HepG2 (cell line): ENCODE measurements at regions not wholly inside any gene's neighbourhood (a gene's known extent, or its start where the extent isn't known, plus 50 kb on each side); places are given as distances from the start of the nearest gene placed in this dataset.

ENCODE experiments used
- ARID2 ChIP-seq: sonication (generic); formaldehyde crosslinking; IDR thresholded peaks from 2 replicates; pipeline ENCODE4 v1.8.1; 2022; ENCODE audit warnings: mild to moderate bottlenecking, missing genetic modification reagents, borderline replicate concordance
- CC2D1A ChIP-seq: sonication (generic); formaldehyde crosslinking; IDR thresholded peaks from 2 replicates; pipeline ENCODE4 v1.8.1; 2023; ENCODE audit warnings: mild to moderate bottlenecking, missing genetic modification reagents
- GZF1 ChIP-seq: sonication (generic); formaldehyde crosslinking; IDR thresholded peaks from 2 replicates; pipeline ENCODE4 v1.5.1; 2020; ENCODE audit warnings: mild to moderate bottlenecking, missing genetic modification reagents
- HOXA5 ChIP-seq: sonication (generic); formaldehyde crosslinking; IDR thresholded peaks from 2 replicates; pipeline ENCODE4 v1.4.0; 2020; ENCODE audit warnings: missing genetic modification reagents
- ISX ChIP-seq: sonication (generic); formaldehyde crosslinking; conservative IDR thresholded peaks from 2 replicates; pipeline ENCODE4 v1.5.0; 2020; ENCODE audit warnings: missing genetic modification reagents
- MTA1 ChIP-seq: sonication (generic); formaldehyde crosslinking; IDR thresholded peaks from 2 replicates; pipeline ENCODE4 v1.4.0; 2020; ENCODE audit warnings: missing genetic modification reagents, mild to moderate bottlenecking, borderline replicate concordance
- SMARCE1 ChIP-seq: fragments of 450-650 bp; IDR thresholded peaks from 2 replicates; pipeline ENCODE4 v1.6.1; 2017; ENCODE audit warnings: borderline replicate concordance
- SPEN ChIP-seq: sonication (generic); formaldehyde crosslinking; IDR thresholded peaks from 2 replicates; pipeline ENCODE4 v1.5.1; 2020; ENCODE audit warnings: low read depth, mild to moderate bottlenecking, missing genetic modification reagents
- THAP11 ChIP-seq: IDR thresholded peaks from 2 replicates; pipeline ENCODE4 v1.6.1; 2016; ENCODE audit warnings: missing biosample characterization, missing genetic modification reagents
- THYN1 ChIP-seq: sonication (generic); formaldehyde crosslinking; IDR thresholded peaks from 2 replicates; pipeline ENCODE4 v1.8.1; 2023; ENCODE audit warnings: low read depth, mild to moderate bottlenecking, moderate library complexity, missing genetic modification reagents, borderline replicate concordance
- ZKSCAN8 ChIP-seq: IDR thresholded peaks from 2 replicates; pipeline ENCODE4 v1.6.1; 2016; ENCODE audit warnings: borderline replicate concordance, missing genetic modification reagents, missing compliant biosample characterization
- ZNF224 ChIP-seq: sonication (generic); formaldehyde crosslinking; IDR thresholded peaks from 2 replicates; pipeline ENCODE4 v1.5.0; 2020; ENCODE audit warnings: mild to moderate bottlenecking, missing genetic modification reagents
- ZNF761 ChIP-seq: sonication (generic); formaldehyde crosslinking; conservative IDR thresholded peaks from 2 replicates; pipeline ENCODE4 v1.4.0; 2020; ENCODE audit warnings: mild to moderate bottlenecking, missing genetic modification reagents
- ZNF772 ChIP-seq: sonication (generic); formaldehyde crosslinking; IDR thresholded peaks from 2 replicates; pipeline ENCODE4 v1.5.0; 2020; ENCODE audit warnings: mild to moderate bottlenecking, missing genetic modification reagents
- ZNF788 ChIP-seq: sonication (generic); formaldehyde crosslinking; IDR thresholded peaks from 2 replicates; pipeline ENCODE4 v1.5.0; 2020; ENCODE audit warnings: mild to moderate bottlenecking, missing genetic modification reagents, borderline replicate concordance
- ZSCAN29 ChIP-seq: sonication (generic); formaldehyde crosslinking; conservative IDR thresholded peaks from 2 replicates; pipeline ENCODE4 v1.4.0; 2020; ENCODE audit warnings: mild to moderate bottlenecking, missing genetic modification reagents
- TF ChIP-seq, protein P1 (sequence below): sonication (generic); formaldehyde crosslinking; IDR thresholded peaks from 2 replicates; pipeline ENCODE4 v1.4.0; 2020; ENCODE audit warnings: missing genetic modification reagents
- TF ChIP-seq, protein P2 (sequence below): sonication (generic); formaldehyde crosslinking; conservative IDR thresholded peaks from 2 replicates; pipeline ENCODE4 v1.8.1; 2023; ENCODE audit warnings: missing genetic modification reagents
- TF ChIP-seq, protein P3 (sequence below): sonication (generic); formaldehyde crosslinking; IDR thresholded peaks from 2 replicates; pipeline ENCODE4 v1.9.0; 2022; ENCODE audit warnings: low read depth, missing genetic modification reagents
- TF ChIP-seq, protein P4 (sequence below): sonication (generic); formaldehyde crosslinking; IDR thresholded peaks from 2 replicates; pipeline ENCODE4 v1.9.0; 2021; ENCODE audit warnings: missing genetic modification reagents, borderline replicate concordance
- TF ChIP-seq, protein P5 (sequence below): sonication (generic); formaldehyde crosslinking; IDR thresholded peaks from 2 replicates; pipeline ENCODE4 v1.5.0; 2020; ENCODE audit warnings: missing genetic modification reagents, mild to moderate bottlenecking, borderline replicate concordance

DNA sequence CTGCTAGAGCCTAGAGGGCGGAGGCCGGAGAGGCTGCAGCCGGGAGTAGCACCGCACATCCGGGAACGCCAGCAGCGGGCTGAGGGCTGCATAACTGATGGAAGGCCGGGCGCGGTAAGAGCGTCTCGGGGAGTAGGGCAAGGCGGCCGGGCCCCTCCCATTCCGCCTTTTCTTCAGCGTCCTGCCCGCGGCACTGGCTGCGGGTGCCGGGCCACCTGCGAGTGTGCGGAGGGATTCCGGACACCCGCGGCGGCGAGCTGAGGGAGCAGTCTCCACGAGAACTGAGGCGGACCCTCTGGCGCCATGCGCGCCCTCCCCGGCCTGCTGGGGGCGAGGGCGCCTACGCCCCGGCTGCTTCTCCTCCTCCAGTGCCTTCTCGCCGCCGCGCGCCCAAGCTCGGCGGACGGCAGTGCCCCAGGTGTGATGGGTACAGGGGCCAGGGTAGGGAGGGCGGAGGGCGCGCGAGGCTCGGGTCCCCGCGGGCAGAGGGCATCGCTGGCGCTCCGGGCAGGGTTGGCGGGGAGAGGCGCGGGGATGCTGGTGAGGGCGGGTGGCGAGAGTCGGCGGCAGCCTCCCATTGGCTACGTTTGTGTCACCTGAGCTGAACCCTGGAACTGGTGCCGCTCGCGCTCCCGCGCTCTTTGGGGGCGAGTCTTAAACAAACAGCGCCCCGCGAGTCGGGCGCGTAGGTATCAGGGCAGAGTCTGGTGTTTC lies 334.4 kb downstream of the SRGAP2C start (continued):
- TF ChIP-seq, protein P1, sequence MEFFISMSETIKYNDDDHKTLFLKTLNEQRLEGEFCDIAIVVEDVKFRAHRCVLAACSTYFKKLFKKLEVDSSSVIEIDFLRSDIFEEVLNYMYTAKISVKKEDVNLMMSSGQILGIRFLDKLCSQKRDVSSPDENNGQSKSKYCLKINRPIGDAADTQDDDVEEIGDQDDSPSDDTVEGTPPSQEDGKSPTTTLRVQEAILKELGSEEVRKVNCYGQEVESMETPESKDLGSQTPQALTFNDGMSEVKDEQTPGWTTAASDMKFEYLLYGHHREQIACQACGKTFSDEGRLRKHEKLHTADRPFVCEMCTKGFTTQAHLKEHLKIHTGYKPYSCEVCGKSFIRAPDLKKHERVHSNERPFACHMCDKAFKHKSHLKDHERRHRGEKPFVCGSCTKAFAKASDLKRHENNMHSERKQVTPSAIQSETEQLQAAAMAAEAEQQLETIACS, result peak; percentile 60; the same call in 1 of the 2 replicates
- 0 out of 2 replicates have a peak, but pooled peaks have one; percentile 13 for TF ChIP-seq ZNF224 (CRISPR knock-in tag)
- no peak for TF ChIP-seq HOXA5 (CRISPR knock-in tag)
- TF ChIP-seq, protein P2, sequence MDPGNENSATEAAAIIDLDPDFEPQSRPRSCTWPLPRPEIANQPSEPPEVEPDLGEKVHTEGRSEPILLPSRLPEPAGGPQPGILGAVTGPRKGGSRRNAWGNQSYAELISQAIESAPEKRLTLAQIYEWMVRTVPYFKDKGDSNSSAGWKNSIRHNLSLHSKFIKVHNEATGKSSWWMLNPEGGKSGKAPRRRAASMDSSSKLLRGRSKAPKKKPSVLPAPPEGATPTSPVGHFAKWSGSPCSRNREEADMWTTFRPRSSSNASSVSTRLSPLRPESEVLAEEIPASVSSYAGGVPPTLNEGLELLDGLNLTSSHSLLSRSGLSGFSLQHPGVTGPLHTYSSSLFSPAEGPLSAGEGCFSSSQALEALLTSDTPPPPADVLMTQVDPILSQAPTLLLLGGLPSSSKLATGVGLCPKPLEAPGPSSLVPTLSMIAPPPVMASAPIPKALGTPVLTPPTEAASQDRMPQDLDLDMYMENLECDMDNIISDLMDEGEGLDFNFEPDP (CRISPR knock-in tag), result peak; percentile 99
- TF ChIP-seq ARID2 (CRISPR knock-in tag), result no peak; the same call in 1 of the 2 replicates
- TF ChIP-seq, protein P3, sequence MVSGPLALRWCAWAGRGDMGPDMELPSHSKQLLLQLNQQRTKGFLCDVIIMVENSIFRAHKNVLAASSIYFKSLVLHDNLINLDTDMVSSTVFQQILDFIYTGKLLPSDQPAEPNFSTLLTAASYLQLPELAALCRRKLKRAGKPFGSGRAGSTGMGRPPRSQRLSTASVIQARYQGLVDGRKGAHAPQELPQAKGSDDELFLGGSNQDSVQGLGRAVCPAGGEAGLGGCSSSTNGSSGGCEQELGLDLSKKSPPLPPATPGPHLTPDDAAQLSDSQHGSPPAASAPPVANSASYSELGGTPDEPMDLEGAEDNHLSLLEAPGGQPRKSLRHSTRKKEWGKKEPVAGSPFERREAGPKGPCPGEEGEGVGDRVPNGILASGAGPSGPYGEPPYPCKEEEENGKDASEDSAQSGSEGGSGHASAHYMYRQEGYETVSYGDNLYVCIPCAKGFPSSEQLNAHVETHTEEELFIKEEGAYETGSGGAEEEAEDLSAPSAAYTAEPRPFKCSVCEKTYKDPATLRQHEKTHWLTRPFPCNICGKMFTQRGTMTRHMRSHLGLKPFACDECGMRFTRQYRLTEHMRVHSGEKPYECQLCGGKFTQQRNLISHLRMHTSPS (CRISPR knock-in tag), result peak; percentile 97
- TF ChIP-seq ZNF788 (CRISPR knock-in tag), result peak; percentile 65; the same call in 1 of the 2 replicates
- TF ChIP-seq, protein P4, sequence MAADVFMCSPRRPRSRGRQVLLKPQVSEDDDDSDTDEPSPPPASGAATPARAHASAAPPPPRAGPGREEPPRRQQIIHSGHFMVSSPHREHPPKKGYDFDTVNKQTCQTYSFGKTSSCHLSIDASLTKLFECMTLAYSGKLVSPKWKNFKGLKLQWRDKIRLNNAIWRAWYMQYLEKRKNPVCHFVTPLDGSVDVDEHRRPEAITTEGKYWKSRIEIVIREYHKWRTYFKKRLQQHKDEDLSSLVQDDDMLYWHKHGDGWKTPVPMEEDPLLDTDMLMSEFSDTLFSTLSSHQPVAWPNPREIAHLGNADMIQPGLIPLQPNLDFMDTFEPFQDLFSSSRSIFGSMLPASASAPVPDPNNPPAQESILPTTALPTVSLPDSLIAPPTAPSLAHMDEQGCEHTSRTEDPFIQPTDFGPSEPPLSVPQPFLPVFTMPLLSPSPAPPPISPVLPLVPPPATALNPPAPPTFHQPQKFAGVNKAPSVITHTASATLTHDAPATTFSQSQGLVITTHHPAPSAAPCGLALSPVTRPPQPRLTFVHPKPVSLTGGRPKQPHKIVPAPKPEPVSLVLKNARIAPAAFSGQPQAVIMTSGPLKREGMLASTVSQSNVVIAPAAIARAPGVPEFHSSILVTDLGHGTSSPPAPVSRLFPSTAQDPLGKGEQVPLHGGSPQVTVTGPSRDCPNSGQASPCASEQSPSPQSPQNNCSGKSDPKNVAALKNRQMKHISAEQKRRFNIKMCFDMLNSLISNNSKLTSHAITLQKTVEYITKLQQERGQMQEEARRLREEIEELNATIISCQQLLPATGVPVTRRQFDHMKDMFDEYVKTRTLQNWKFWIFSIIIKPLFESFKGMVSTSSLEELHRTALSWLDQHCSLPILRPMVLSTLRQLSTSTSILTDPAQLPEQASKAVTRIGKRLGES (CRISPR knock-in tag), result 0 out of 2 replicates have a peak, but pooled peaks have one; percentile 12
- TF ChIP-seq CC2D1A (CRISPR knock-in tag), result no peak
- TF ChIP-seq THYN1 (CRISPR knock-in tag), result no peak
- no peak; the same call in 1 of the 2 replicates for TF ChIP-seq ZKSCAN8 (CRISPR knock-in tag)
- peak; percentile 74; the same call in 1 of the 2 replicates for TF ChIP-seq MTA1 (CRISPR knock-in tag)
- peak; percentile 76; the same call in 1 of the 2 replicates for TF ChIP-seq ZNF772
- TF ChIP-seq ZSCAN29 (CRISPR knock-in tag), result no peak; the same call in 1 of the 2 replicates
- TF ChIP-seq SMARCE1, result no peak
- no peak for TF ChIP-seq ISX (CRISPR knock-in tag)
- TF ChIP-seq ZNF761, result peak; percentile 62; the same call in 1 of the 2 replicates
- TF ChIP-seq SPEN (CRISPR knock-in tag), result peak; percentile 74; the same call in 1 of the 2 replicates
- TF ChIP-seq, protein P5, sequence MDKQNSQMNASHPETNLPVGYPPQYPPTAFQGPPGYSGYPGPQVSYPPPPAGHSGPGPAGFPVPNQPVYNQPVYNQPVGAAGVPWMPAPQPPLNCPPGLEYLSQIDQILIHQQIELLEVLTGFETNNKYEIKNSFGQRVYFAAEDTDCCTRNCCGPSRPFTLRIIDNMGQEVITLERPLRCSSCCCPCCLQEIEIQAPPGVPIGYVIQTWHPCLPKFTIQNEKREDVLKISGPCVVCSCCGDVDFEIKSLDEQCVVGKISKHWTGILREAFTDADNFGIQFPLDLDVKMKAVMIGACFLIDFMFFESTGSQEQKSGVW (CRISPR knock-in tag), result no peak; the same call in 1 of the 2 replicates
- TF ChIP-seq GZF1, result no peak
- TF ChIP-seq THAP11 (CRISPR knock-in tag), result no peak
